Gastrocnemius medialis (tissue), 4 donors: ENCODE measurements at regions not wholly inside any gene's neighbourhood (a gene's known extent, or its start where the extent isn't known, plus 50 kb on each side); places are given as distances from the start of the nearest gene placed in this dataset.

ENCODE experiments used
- CTCF ChIP-seq, 5 experiments: fragments of 450-650 bp in 3 of 5; fragments of 200-600 bp in 2 of 5; sonication (generic) in 2 of 5; IDR thresholded peaks in 4 of 5; conservative IDR thresholded peaks in 1 of 5; 1 replicate in 4 of 5; 2 replicates in 1 of 5; pipeline ENCODE4 v1.5.1; 2016 to 2019; ENCODE audit warnings: antibody characterized with exemption in 5 of 5, mild to moderate bottlenecking in 3 of 5, moderate library complexity in 3 of 5
- POLR2A ChIP-seq, 2 donors: fragments of 450-650 bp; IDR thresholded peaks; one replicate each; pipeline ENCODE4 v1.6.1; 2017; ENCODE audit warnings: antibody characterized with exemption in 2 of 2, mild to moderate bottlenecking in 2 of 2, moderate library complexity in 2 of 2

GRCh38 chr5:81893961-81894360, 77.9 kb upstream of the ATG10 start:
- TF ChIP-seq CTCF (IDR thresholded peaks at IDR 0.05 in 4 of 5, conservative IDR thresholded peaks at IDR 0.05 in 1 of 5) (no peak), POLR2A (IDR thresholded peaks at IDR 0.05) (no peak)
